B cell (primary cell): ENCODE measurements at regions not wholly inside any gene's neighbourhood (a gene's known extent, or its start where the extent isn't known, plus 50 kb on each side); places are given as distances from the start of the nearest gene placed in this dataset.

Source experiments
- EZH2 ChIP-seq: IDR thresholded peaks from 2 replicates; pipeline ENCODE4 v1.6.1; 2012; ENCODE audit warnings: borderline replicate concordance, low read depth, mild to moderate bottlenecking, moderate library complexity, low read length; ENCODE audit not compliant: insufficient read depth, poor library complexity, severe bottlenecking
- TF ChIP-seq, protein P1 (sequence below): fragments of 200-600 bp; IDR thresholded peaks from one replicate; pipeline ENCODE4 v1.8.0; 2022; ENCODE audit warnings: antibody characterized with exemption, mild to moderate bottlenecking

DNA sequence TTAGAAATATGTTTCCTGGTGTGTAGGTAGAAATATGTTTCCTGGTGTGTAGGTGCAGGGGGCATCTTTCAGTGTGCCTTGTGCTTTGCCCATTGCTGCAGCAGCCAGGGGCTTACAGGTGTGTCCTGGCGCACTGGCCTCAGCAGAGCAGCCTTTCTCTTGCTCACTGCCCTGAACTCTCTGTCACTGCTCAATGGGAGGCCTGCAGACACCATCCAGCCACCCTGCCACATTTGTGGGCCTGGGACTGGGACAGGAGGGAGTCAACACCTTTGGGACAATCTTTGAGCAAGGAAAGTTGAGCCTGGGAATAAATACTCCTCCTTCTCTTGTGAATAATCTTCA, 62.4 kb upstream of the RBM24 start:
- TF ChIP-seq EZH2 = no peak
- TF ChIP-seq, protein P1, sequence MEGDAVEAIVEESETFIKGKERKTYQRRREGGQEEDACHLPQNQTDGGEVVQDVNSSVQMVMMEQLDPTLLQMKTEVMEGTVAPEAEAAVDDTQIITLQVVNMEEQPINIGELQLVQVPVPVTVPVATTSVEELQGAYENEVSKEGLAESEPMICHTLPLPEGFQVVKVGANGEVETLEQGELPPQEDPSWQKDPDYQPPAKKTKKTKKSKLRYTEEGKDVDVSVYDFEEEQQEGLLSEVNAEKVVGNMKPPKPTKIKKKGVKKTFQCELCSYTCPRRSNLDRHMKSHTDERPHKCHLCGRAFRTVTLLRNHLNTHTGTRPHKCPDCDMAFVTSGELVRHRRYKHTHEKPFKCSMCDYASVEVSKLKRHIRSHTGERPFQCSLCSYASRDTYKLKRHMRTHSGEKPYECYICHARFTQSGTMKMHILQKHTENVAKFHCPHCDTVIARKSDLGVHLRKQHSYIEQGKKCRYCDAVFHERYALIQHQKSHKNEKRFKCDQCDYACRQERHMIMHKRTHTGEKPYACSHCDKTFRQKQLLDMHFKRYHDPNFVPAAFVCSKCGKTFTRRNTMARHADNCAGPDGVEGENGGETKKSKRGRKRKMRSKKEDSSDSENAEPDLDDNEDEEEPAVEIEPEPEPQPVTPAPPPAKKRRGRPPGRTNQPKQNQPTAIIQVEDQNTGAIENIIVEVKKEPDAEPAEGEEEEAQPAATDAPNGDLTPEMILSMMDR = no peak
